ENCODE measurements at regions not wholly inside any gene's neighbourhood (a gene's known extent, or its start where the extent isn't known, plus 50 kb on each side); places are given as distances from the start of the nearest gene placed in this dataset.

DNA sequence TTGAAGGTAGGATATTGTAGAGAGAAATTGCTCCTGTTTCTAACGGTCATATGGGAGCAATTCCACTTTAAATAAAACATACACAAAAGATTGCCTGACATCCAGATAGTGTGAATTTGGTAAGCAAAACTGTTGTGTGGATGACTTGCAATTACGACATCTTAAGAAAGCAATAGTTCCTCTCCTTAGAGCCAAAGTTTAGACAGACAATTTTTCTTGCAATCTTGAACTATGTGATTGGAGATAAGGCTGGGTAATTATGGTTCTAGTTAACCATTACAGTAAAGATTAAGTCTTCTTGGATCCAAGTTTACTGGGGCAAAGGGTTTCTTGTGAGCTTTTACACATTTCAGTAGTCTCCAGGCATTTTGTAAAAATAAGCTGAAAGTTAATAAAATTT, 1080.6 kb upstream of the CDH6 start:
- Histone ChIP-seq H3K4me3 (no peak overlapping the region), H3K36me3 (no peaks in the 10 kb centered on the region), H3K27me3 (no peaks in the 10 kb centered on the region), H3K4me1 (no peaks in the 10 kb centered on the region), H3K9me3 (no peaks in the 10 kb centered on the region), H3K27ac (no peak overlapping the region)
- TF ChIP-seq, protein P1, sequence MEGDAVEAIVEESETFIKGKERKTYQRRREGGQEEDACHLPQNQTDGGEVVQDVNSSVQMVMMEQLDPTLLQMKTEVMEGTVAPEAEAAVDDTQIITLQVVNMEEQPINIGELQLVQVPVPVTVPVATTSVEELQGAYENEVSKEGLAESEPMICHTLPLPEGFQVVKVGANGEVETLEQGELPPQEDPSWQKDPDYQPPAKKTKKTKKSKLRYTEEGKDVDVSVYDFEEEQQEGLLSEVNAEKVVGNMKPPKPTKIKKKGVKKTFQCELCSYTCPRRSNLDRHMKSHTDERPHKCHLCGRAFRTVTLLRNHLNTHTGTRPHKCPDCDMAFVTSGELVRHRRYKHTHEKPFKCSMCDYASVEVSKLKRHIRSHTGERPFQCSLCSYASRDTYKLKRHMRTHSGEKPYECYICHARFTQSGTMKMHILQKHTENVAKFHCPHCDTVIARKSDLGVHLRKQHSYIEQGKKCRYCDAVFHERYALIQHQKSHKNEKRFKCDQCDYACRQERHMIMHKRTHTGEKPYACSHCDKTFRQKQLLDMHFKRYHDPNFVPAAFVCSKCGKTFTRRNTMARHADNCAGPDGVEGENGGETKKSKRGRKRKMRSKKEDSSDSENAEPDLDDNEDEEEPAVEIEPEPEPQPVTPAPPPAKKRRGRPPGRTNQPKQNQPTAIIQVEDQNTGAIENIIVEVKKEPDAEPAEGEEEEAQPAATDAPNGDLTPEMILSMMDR (IDR thresholded peaks at IDR 0.05), result no peak
- no peak for DNase-seq (ENCODE audit: low spot score)

GRCh38 chr5:30108051-30108450, 1085.4 kb upstream of the CDH6 start:
- Histone ChIP-seq H3K27me3 (no peaks in the 10 kb centered on the region), H3K4me3 (no peak overlapping the region), H3K9me3 (no peaks in the 10 kb centered on the region), H3K4me1 (no peaks in the 10 kb centered on the region), H3K27ac (no peak overlapping the region), H3K36me3 (no peaks in the 10 kb centered on the region)
- DNase-seq (ENCODE audit: low spot score), result no peak
- TF ChIP-seq, protein P1 (IDR thresholded peaks at IDR 0.05), result no peak

GRCh38 chr5:30106596-30106995, 1086.9 kb upstream of the CDH6 start:
- TF ChIP-seq, protein P1 (IDR thresholded peaks at IDR 0.05), result no peak
- H3K9me3 ChIP-seq, result no peaks in the 10 kb centered on the region
- no peaks in the 10 kb centered on the region for H3K27me3 ChIP-seq
- no peaks in the 10 kb centered on the region for H3K4me1 ChIP-seq
- no peak for DNase-seq (ENCODE audit: low spot score)
- no peaks in the 10 kb centered on the region for H3K36me3 ChIP-seq
- no peak overlapping the region for H3K27ac ChIP-seq
- H3K4me3 ChIP-seq, result no peak overlapping the region

GRCh38 chr5:30104872-30105596, 1088.5 kb upstream of the CDH6 start:
- no peaks in the 10 kb centered on the region for H3K36me3 ChIP-seq
- TF ChIP-seq, protein P1 (IDR thresholded peaks at IDR 0.05), result no peak
- H3K27ac ChIP-seq, result no peak overlapping the region
- H3K4me3 ChIP-seq, result no peak overlapping the region
- no peaks in the 10 kb centered on the region for H3K4me1 ChIP-seq
- H3K27me3 ChIP-seq, result no peaks in the 10 kb centered on the region
- H3K9me3 ChIP-seq, result no peaks in the 10 kb centered on the region
- no peak for DNase-seq (ENCODE audit: low spot score)

- Histone ChIP-seq H3K27me3 (no peaks in the 10 kb centered on the region), H3K9me3 (no peaks in the 10 kb centered on the region), H3K27ac (no peak overlapping the region), H3K4me3 (no peak overlapping the region), H3K36me3 (no peaks in the 10 kb centered on the region), H3K4me1 (no peaks in the 10 kb centered on the region)
- no peak for DNase-seq (ENCODE audit: low spot score)
- TF ChIP-seq, protein P1 (IDR thresholded peaks at IDR 0.05), result no peak
Measured at GRCh38 chr5:30103452-30104202, 1089.9 kb upstream of the CDH6 start.
